K562 (cell line): ENCODE measurements at regions not wholly inside any gene's neighbourhood (a gene's known extent, or its start where the extent isn't known, plus 50 kb on each side); places are given as distances from the start of the nearest gene placed in this dataset.
A peak's percentile ranks its signal among the peaks of the same experiment; 100 is the strongest.

Experiments
- DEAF1 ChIP-seq: fragments of 450-650 bp; formaldehyde crosslinking; IDR thresholded peaks from 2 replicates; pipeline ENCODE4 v1.4.0; 2020; ENCODE audit warnings: mild to moderate bottlenecking, moderate library complexity
- MNT ChIP-seq, 2 experiments: fragments of 450-650 bp; conservative IDR thresholded peaks; 2 replicates each; pipeline ENCODE4 v1.6.1; 2017; ENCODE audit warnings: mild to moderate bottlenecking in 2 of 2, moderate library complexity in 2 of 2
- MTA3 ChIP-seq: fragments of 450-650 bp; formaldehyde crosslinking; IDR thresholded peaks from 2 replicates; pipeline ENCODE4 v1.6.1; 2017; ENCODE audit warnings: mild to moderate bottlenecking, borderline replicate concordance
- MYC ChIP-seq, 2 experiments: fragments of 250-450 bp in 1 of 2; sonication (Bioruptor Pico) in 1 of 2; IDR thresholded peaks; 2 replicates each; pipeline versions ENCODE4 v1.5.1 to v1.6.1; 2012 to 2021; ENCODE audit warnings: low read depth in 2 of 2, borderline replicate concordance in 1 of 2, improper control_type of control experiment in 1 of 2, low read length in 1 of 2, mild to moderate bottlenecking in 1 of 2, moderate library complexity in 1 of 2
- NFE2L1 ChIP-seq: fragments of 450-650 bp; IDR thresholded peaks from 2 replicates; pipeline ENCODE4 v1.6.1; 2016; ENCODE audit warnings: missing genetic modification characterization, low read depth, mild to moderate bottlenecking, missing compliant biosample characterization, moderate library complexity, borderline replicate concordance
- NONO ChIP-seq, 2 experiments: fragments of 200-400 bp in 1 of 2; fragments of 450-650 bp in 1 of 2; formaldehyde crosslinking in 1 of 2; IDR thresholded peaks; 2 replicates each; pipeline ENCODE4 v1.6.1; 2017; ENCODE audit warnings: low read depth in 2 of 2, mild to moderate bottlenecking in 2 of 2, moderate library complexity in 2 of 2, low read length in 1 of 2
- PTTG1 ChIP-seq: fragments of 450-650 bp; IDR thresholded peaks from 2 replicates; pipeline ENCODE4 v1.6.1; 2016; ENCODE audit warnings: low read depth, mild to moderate bottlenecking, missing genetic modification characterization, missing compliant biosample characterization
- RREB1 ChIP-seq: fragments of 250-450 bp; sonication (Bioruptor Pico); IDR thresholded peaks from 2 replicates; pipeline ENCODE4 v1.4.0; 2020
- TEAD4 ChIP-seq, 2 experiments: sonication (generic) in 1 of 2; formaldehyde crosslinking in 1 of 2; IDR thresholded peaks; 2 replicates each; pipeline versions ENCODE4 v1.6.1 to v1.8.0; 2012 to 2022; ENCODE audit warnings: borderline replicate concordance in 1 of 2, inconsistent platforms in 1 of 2, low read length in 1 of 2, mild to moderate bottlenecking in 1 of 2, missing genetic modification reagents in 1 of 2
- ZBTB7A ChIP-seq: IDR thresholded peaks from 2 replicates; pipeline ENCODE4 v1.6.1; 2011; ENCODE audit warnings: low read depth, mild to moderate bottlenecking, low read length, moderate library complexity, borderline replicate concordance; ENCODE audit not compliant: control insufficient read depth
- ZNF75A ChIP-seq: fragments of 450-650 bp; formaldehyde crosslinking; IDR thresholded peaks from 2 replicates; pipeline ENCODE4 v1.4.0; 2020; ENCODE audit warnings: mild to moderate bottlenecking
- ZNF780A ChIP-seq: fragments of 250-450 bp; sonication (Bioruptor Pico); IDR thresholded peaks from 2 replicates; pipeline ENCODE4 v1.5.0; 2021; ENCODE audit warnings: mild to moderate bottlenecking
- ZNF785 ChIP-seq: fragments of 250-450 bp; sonication (Bioruptor Pico); IDR thresholded peaks from 2 replicates; pipeline ENCODE4 v1.4.0; 2020; ENCODE audit warnings: mild to moderate bottlenecking
- TF ChIP-seq, protein P1 (sequence below): sonication (generic); formaldehyde crosslinking; IDR thresholded peaks from 2 replicates; pipeline ENCODE4 v1.8.0; 2022; ENCODE audit warnings: missing genetic modification reagents, mild to moderate bottlenecking, borderline replicate concordance

- TF ChIP-seq, protein P1, sequence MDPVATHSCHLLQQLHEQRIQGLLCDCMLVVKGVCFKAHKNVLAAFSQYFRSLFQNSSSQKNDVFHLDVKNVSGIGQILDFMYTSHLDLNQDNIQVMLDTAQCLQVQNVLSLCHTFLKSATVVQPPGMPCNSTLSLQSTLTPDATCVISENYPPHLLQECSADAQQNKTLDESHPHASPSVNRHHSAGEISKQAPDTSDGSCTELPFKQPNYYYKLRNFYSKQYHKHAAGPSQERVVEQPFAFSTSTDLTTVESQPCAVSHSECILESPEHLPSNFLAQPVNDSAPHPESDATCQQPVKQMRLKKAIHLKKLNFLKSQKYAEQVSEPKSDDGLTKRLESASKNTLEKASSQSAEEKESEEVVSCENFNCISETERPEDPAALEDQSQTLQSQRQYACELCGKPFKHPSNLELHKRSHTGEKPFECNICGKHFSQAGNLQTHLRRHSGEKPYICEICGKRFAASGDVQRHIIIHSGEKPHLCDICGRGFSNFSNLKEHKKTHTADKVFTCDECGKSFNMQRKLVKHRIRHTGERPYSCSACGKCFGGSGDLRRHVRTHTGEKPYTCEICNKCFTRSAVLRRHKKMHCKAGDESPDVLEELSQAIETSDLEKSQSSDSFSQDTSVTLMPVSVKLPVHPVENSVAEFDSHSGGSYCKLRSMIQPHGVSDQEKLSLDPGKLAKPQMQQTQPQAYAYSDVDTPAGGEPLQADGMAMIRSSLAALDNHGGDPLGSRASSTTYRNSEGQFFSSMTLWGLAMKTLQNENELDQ (CRISPR knock-in tag) = no peak
- TF ChIP-seq MNT (conservative IDR thresholded peaks at IDR 0.05) (peak in 1 of 2 experiments; percentile 80; a peak in 2 of 4 replicates), MTA3 (peak; percentile 95), RREB1 (no peak; the same call in 1 of the 2 replicates), DEAF1 (peak; percentile 41; the same call in 1 of the 2 replicates), ZNF75A (CRISPR knock-in tag) (0 out of 2 replicates have a peak, but pooled peaks have one; percentile 27), ZNF780A (CRISPR knock-in tag) (no peak), NFE2L1 (no peak), ZBTB7A (no peak), MYC (IDR thresholded peaks at IDR 0.05; ENCODE audit: low read depth, low read length) (peak; percentile 74), MYC (CRISPR knock-in tag; IDR thresholded peaks at IDR 0.05; ENCODE audit: borderline replicate concordance, low read depth) (no peak), TEAD4 (IDR thresholded peaks at IDR 0.05; ENCODE audit: low read length) (peak; percentile 100), TEAD4 (CRISPR knock-in tag; IDR thresholded peaks at IDR 0.05; ENCODE audit: borderline replicate concordance) (no peak), NONO (IDR thresholded peaks at IDR 0.05; ENCODE audit: low read depth in 2 of 2, low read length in 1 of 2) (peak in 1 of 2 experiments; percentile 96; a peak in 2 of 4 replicates), PTTG1 (no peak), ZNF785 (CRISPR knock-in tag) (no peak)
Observed at GRCh38 chr2:11967946-11968465, 221.6 kb downstream of the LPIN1 start (continued).
